ENCODE measurements at regions not wholly inside any gene's neighbourhood (a gene's known extent, or its start where the extent isn't known, plus 50 kb on each side); places are given as distances from the start of the nearest gene placed in this dataset.

- intact Hi-C loops (cut with micrococcal nuclease) = no loop called here
Measured at GRCh38 chr13:79090552-79091124, 315.4 kb downstream of the RBM26 start.

- intact Hi-C loops (cut with micrococcal nuclease) = no loop called here
Measured at GRCh38 chr13:79084802-79085424, 321.1 kb downstream of the RBM26 start.

- intact Hi-C loops (cut with micrococcal nuclease) = no loop called here
Measured at GRCh38 chr13:79081942-79082341, 324.1 kb downstream of the RBM26 start.

- intact Hi-C loops (cut with micrococcal nuclease) = no loop called here
Measured at GRCh38 chr13:79079351-79079839, 326.7 kb downstream of the RBM26 start.

- intact Hi-C loops (cut with micrococcal nuclease) = no loop called here
Measured at GRCh38 chr13:79075703-79076102, 330.4 kb downstream of the RBM26 start.

- intact Hi-C loops (cut with micrococcal nuclease) = no loop called here
Measured at GRCh38 chr13:79070343-79070974, 335.6 kb downstream of the RBM26 start.

GRCh38 chr13:79062291-79062690 lies 343.8 kb downstream of the RBM26 start:
- intact Hi-C loops (cut with micrococcal nuclease) = no loop called here

- intact Hi-C loops (cut with micrococcal nuclease) = no loop called here
Measured at GRCh38 chr13:79060216-79060615, 345.8 kb downstream of the RBM26 start.

- intact Hi-C loops (cut with micrococcal nuclease) = no loop called here
Measured at GRCh38 chr13:79056706-79057105, 349.3 kb downstream of the RBM26 start.

GRCh38 chr13:79051472-79051871 lies 354.6 kb downstream of the RBM26 start:
- intact Hi-C loops (cut with micrococcal nuclease) = no loop called here

GRCh38 chr13:79044415-79044814 lies 361.6 kb downstream of the RBM26 start:
- intact Hi-C loops (cut with micrococcal nuclease) = no loop called here

GRCh38 chr13:79043208-79043607 lies 362.8 kb downstream of the RBM26 start:
- intact Hi-C loops (cut with micrococcal nuclease) = no loop called here

GRCh38 chr13:79037197-79037596 lies 368.9 kb downstream of the RBM26 start:
- intact Hi-C loops (cut with micrococcal nuclease) = no loop called here

- intact Hi-C loops (cut with micrococcal nuclease) = no loop called here
Measured at GRCh38 chr13:79034341-79034740, 371.7 kb downstream of the RBM26 start.

GRCh38 chr13:79030513-79030912 lies 371.6 kb upstream of the OBI1 start:
- intact Hi-C loops (cut with micrococcal nuclease) = no loop called here

GRCh38 chr13:79018166-79018565 lies 359.2 kb upstream of the OBI1 start:
- intact Hi-C loops (cut with micrococcal nuclease) = no loop called here

GRCh38 chr13:79011179-79011578 lies 352.2 kb upstream of the OBI1 start:
- intact Hi-C loops (cut with micrococcal nuclease) = no loop called here

- intact Hi-C loops (cut with micrococcal nuclease) = no loop called here
Measured at GRCh38 chr13:79003989-79004898, 345.3 kb upstream of the OBI1 start.

- intact Hi-C loops (cut with micrococcal nuclease) = no loop called here
Measured at GRCh38 chr13:78999494-78999893, 340.5 kb upstream of the OBI1 start.

- intact Hi-C loops (cut with micrococcal nuclease) = no loop called here
Measured at GRCh38 chr13:78998630-78999315, 339.8 kb upstream of the OBI1 start.

Measured in T-helper 2 cell treated with Interferon-gamma antibody and Interleukin-4, amounts not matched to agents 100 ng/mL and 5 ng/mL, for 36 hours (primary cell).